K562 (cell line): ENCODE measurements at regions not wholly inside any gene's neighbourhood (a gene's known extent, or its start where the extent isn't known, plus 50 kb on each side); places are given as distances from the start of the nearest gene placed in this dataset.

Experiments used
- BCL6 ChIP-seq: fragments of 250-450 bp; sonication (Bioruptor Pico); IDR thresholded peaks from 2 replicates; pipeline ENCODE4 v1.4.0; 2020
- CAMTA2 ChIP-seq: fragments of 250-450 bp; sonication (Bioruptor Pico); conservative IDR thresholded peaks from 2 replicates; pipeline ENCODE4 v1.5.1; 2022
- CBFB ChIP-seq: sonication (generic); formaldehyde crosslinking; IDR thresholded peaks from 2 replicates; pipeline ENCODE4 v1.4.0; 2020; ENCODE audit warnings: mild to moderate bottlenecking, missing genetic modification reagents
- CCNT2 ChIP-seq: IDR thresholded peaks from 2 replicates; pipeline ENCODE4 v1.6.1; 2011; ENCODE audit warnings: borderline replicate concordance, low read depth, mild to moderate bottlenecking, moderate library complexity, mixed read lengths, low read length; ENCODE audit not compliant: insufficient read length; ENCODE audit errors: extremely low read depth
- CHD4 ChIP-seq: fragments of 200-600 bp; sonication (generic); IDR thresholded peaks from 3 replicates; pipeline ENCODE4 v1.6.1; 2012; ENCODE audit warnings: low read depth, mild to moderate bottlenecking, mixed read lengths, low read length, inconsistent platforms; ENCODE audit not compliant: insufficient read depth, insufficient replicate concordance, poor library complexity, severe bottlenecking
- CREM ChIP-seq: IDR thresholded peaks from 2 replicates; pipeline ENCODE4 v1.6.1; 2014; ENCODE audit warnings: antibody characterized with exemption, low read depth
- FOXJ2 ChIP-seq: fragments of 200-800 bp; sonication (Bioruptor generic); IDR thresholded peaks from 2 replicates; pipeline ENCODE4 v1.6.1; 2016; ENCODE audit warnings: missing genetic modification characterization, missing compliant biosample characterization
- GTF2A2 ChIP-seq: IDR thresholded peaks from 2 replicates; pipeline ENCODE4 v1.6.1; 2016; ENCODE audit warnings: mild to moderate bottlenecking, missing genetic modification characterization, missing compliant biosample characterization
- IRF1 ChIP-seq: sonication (generic); formaldehyde crosslinking; IDR thresholded peaks from 2 replicates; pipeline ENCODE4 v1.8.0; 2022; ENCODE audit warnings: missing genetic modification reagents, mild to moderate bottlenecking, borderline replicate concordance
- MLLT1 ChIP-seq, 2 experiments: fragments of 450-650 bp; IDR thresholded peaks; 2 replicates each; pipeline ENCODE4 v1.6.1; 2016
- MYC ChIP-seq, 2 experiments: fragments of 250-450 bp in 1 of 2; sonication (Bioruptor Pico) in 1 of 2; IDR thresholded peaks; 2 replicates each; pipeline versions ENCODE4 v1.5.1 to v1.6.1; 2012 to 2021; ENCODE audit warnings: low read depth in 2 of 2, borderline replicate concordance in 1 of 2, improper control_type of control experiment in 1 of 2, low read length in 1 of 2, mild to moderate bottlenecking in 1 of 2, moderate library complexity in 1 of 2
- NBN ChIP-seq: fragments of 450-650 bp; IDR thresholded peaks from 2 replicates; pipeline ENCODE4 v1.6.1; 2016; ENCODE audit warnings: low read depth, mild to moderate bottlenecking
- NFE2L1 ChIP-seq: fragments of 450-650 bp; IDR thresholded peaks from 2 replicates; pipeline ENCODE4 v1.6.1; 2016; ENCODE audit warnings: missing genetic modification characterization, low read depth, mild to moderate bottlenecking, missing compliant biosample characterization, moderate library complexity, borderline replicate concordance
- NFRKB ChIP-seq: fragments of 450-650 bp; IDR thresholded peaks from 2 replicates; pipeline ENCODE4 v1.6.1; 2016; ENCODE audit warnings: low read depth
- NR2C2 ChIP-seq, 2 experiments: fragments of 200-800 bp in 1 of 2; sonication (Bioruptor generic) in 1 of 2; sonication (generic) in 1 of 2; formaldehyde crosslinking in 1 of 2; IDR thresholded peaks; 2 replicates each; pipeline versions ENCODE4 v1.6.1 to v1.8.0; 2016 to 2022; ENCODE audit warnings: mild to moderate bottlenecking in 1 of 2, missing compliant biosample characterization in 1 of 2, missing genetic modification characterization in 1 of 2, missing genetic modification reagents in 1 of 2
- PKNOX1 ChIP-seq: fragments of 450-650 bp; IDR thresholded peaks from 2 replicates; pipeline ENCODE4 v1.6.1; 2016
- SIRT6 ChIP-seq: IDR thresholded peaks from one replicate; pipeline ENCODE4 v1.6.1; 2012; ENCODE audit warnings: low read depth, mild to moderate bottlenecking, control low read depth, inconsistent platforms, low read length, moderate library complexity
- SMAD3 ChIP-seq: fragments of 450-650 bp; formaldehyde crosslinking; conservative IDR thresholded peaks from 2 replicates; pipeline ENCODE4 v1.4.0; 2020; ENCODE audit warnings: mild to moderate bottlenecking
- TAF9B ChIP-seq: fragments of 450-650 bp; IDR thresholded peaks from 2 replicates; pipeline ENCODE4 v1.6.1; 2018; ENCODE audit warnings: mild to moderate bottlenecking; ENCODE audit not compliant: partially characterized antibody
- TCF7 ChIP-seq: sonication (generic); IDR thresholded peaks from 2 replicates; pipeline ENCODE4 v1.6.1; 2016; ENCODE audit warnings: antibody characterized with exemption, borderline replicate concordance
- VEZF1 ChIP-seq: fragments of 200-800 bp; sonication (Bioruptor generic); IDR thresholded peaks from 2 replicates; pipeline ENCODE4 v1.6.1; 2017; ENCODE audit warnings: missing genetic modification characterization, missing compliant biosample characterization
- ZNF140 ChIP-seq: fragments of 250-450 bp; sonication (Bioruptor Pico); IDR thresholded peaks from 2 replicates; pipeline ENCODE4 v1.8.0; 2021; ENCODE audit warnings: moderate library complexity, mild to moderate bottlenecking, inconsistent platforms
- ZNF263 ChIP-seq: sonication (generic); formaldehyde crosslinking; IDR thresholded peaks from 2 replicates; pipeline ENCODE4 v1.8.0; 2022; ENCODE audit warnings: mild to moderate bottlenecking, missing genetic modification reagents, borderline replicate concordance
- ZNF282 ChIP-seq: sonication (generic); formaldehyde crosslinking; IDR thresholded peaks from 2 replicates; pipeline ENCODE4 v1.8.1; 2023; ENCODE audit warnings: missing genetic modification reagents
- ZNF316 ChIP-seq: fragments of 450-650 bp; IDR thresholded peaks from 2 replicates; pipeline ENCODE4 v1.6.1; 2016
- ZNF551 ChIP-seq: fragments of 250-450 bp; sonication (Bioruptor Pico); IDR thresholded peaks from 2 replicates; pipeline ENCODE4 v1.5.0; 2021; ENCODE audit warnings: mild to moderate bottlenecking, moderate library complexity

- TF ChIP-seq ZNF551 (CRISPR knock-in tag) (no peak), CHD4 (no peak), PKNOX1 (peak; percentile 90), NBN (no peak), IRF1 (no peak), TCF7 (no peak), FOXJ2 (tag) (no peak), SIRT6 (no peak), NR2C2 (CRISPR knock-in tag; IDR thresholded peaks at IDR 0.05) (no peak), NR2C2 (tag; IDR thresholded peaks at IDR 0.05) (peak; percentile 47), ZNF316 (no peak), ZNF140 (CRISPR knock-in tag) (no peak), ZNF263 (CRISPR knock-in tag) (no peak), NFE2L1 (tag) (no peak), BCL6 (CRISPR knock-in tag) (no peak), CCNT2 (peak; percentile 34), GTF2A2 (tag) (no peak), SMAD3 (CRISPR knock-in tag) (no peak), MYC (IDR thresholded peaks at IDR 0.05; ENCODE audit: low read depth, low read length) (peak; percentile 12; the same call in 1 of the 2 replicates), MYC (CRISPR knock-in tag; IDR thresholded peaks at IDR 0.05; ENCODE audit: borderline replicate concordance, low read depth) (no peak), ZNF282 (CRISPR knock-in tag) (no peak), CREM (peak; percentile 87), TAF9B (peak; percentile 23), CBFB (CRISPR knock-in tag) (no peak), MLLT1 (IDR thresholded peaks at IDR 0.05) (no peak), VEZF1 (CRISPR knock-in tag) (peak; percentile 95), NFRKB (no peak), CAMTA2 (CRISPR knock-in tag) (no peak)
Observed at GRCh38 chr10:31133792-31134310, 102.2 kb upstream of the ZNF438 start (continued).
